GM23338 (cell line): ENCODE measurements at regions not wholly inside any gene's neighbourhood (a gene's known extent, or its start where the extent isn't known, plus 50 kb on each side); places are given as distances from the start of the nearest gene placed in this dataset.

Experiments used
- ATAC-seq: fragments of 200-7000 bp; cut with Tn5 transposase; 3 replicates; pipeline ENCODE4 v1.9.1; 2020
- DNase-seq: peaks from one replicate; pipeline ENCODE4 v3.0.0-alpha.2; 2015; ENCODE audit warnings: low spot score
- H2AFZ ChIP-seq: fragments of 200-600 bp; sonication (generic); 2 replicates; pipeline ENCODE4 v1.8.0; 2016; ENCODE audit warnings: antibody characterized with exemption, mild to moderate bottlenecking, moderate library complexity
- H3F3A ChIP-seq: fragments of 200-600 bp; sonication (generic); replicated peaks from 2 replicates; pipeline ENCODE4 v1.8.0; 2017; ENCODE audit warnings: antibody characterized with exemption, mixed run types, low read depth
- H3K27ac ChIP-seq: fragments of 200-600 bp; sonication (generic); 2 replicates; pipeline ENCODE4 v1.6.1; 2016; ENCODE audit warnings: low read depth
- H3K27me3 ChIP-seq: fragments of 200-600 bp; sonication (generic); 2 replicates; pipeline ENCODE4 v1.8.0; 2016; ENCODE audit warnings: mild to moderate bottlenecking, mixed run types, moderate library complexity; ENCODE audit not compliant: insufficient read depth
- H3K36me3 ChIP-seq: fragments of 200-600 bp; sonication (generic); 2 replicates; pipeline ENCODE4 v1.8.0; 2016; ENCODE audit warnings: mild to moderate bottlenecking; ENCODE audit not compliant: insufficient read depth
- H3K4me1 ChIP-seq: fragments of 200-600 bp; sonication (generic); 2 replicates; pipeline ENCODE4 v1.8.0; 2016; ENCODE audit warnings: mild to moderate bottlenecking, moderate library complexity; ENCODE audit not compliant: insufficient read depth
- H3K4me2 ChIP-seq: fragments of 200-600 bp; sonication (generic); 2 replicates; pipeline ENCODE4 v1.7.1; 2017; ENCODE audit warnings: mixed run types
- H3K4me3 ChIP-seq: fragments of 200-600 bp; sonication (generic); 2 replicates; pipeline ENCODE4 v1.6.1; 2016; ENCODE audit warnings: mixed run types
- H3K79me2 ChIP-seq: fragments of 200-600 bp; sonication (generic); replicated peaks from 2 replicates; pipeline ENCODE4 v1.8.0; 2017; ENCODE audit warnings: mild to moderate bottlenecking; ENCODE audit not compliant: insufficient read depth
- H3K9me2 ChIP-seq: fragments of 200-600 bp; sonication (generic); 2 replicates; pipeline ENCODE4 v1.8.0; 2017; ENCODE audit not compliant: insufficient read depth
- H4K20me1 ChIP-seq: fragments of 200-600 bp; sonication (generic); replicated peaks from 2 replicates; pipeline ENCODE4 v1.8.0; 2017; ENCODE audit warnings: mild to moderate bottlenecking; ENCODE audit not compliant: insufficient read depth
- H3K27ac Mint-ChIP-seq: 2 replicates; pipeline ENCODE4 v1.8.0; 2020; ENCODE audit warnings: inconsistent platforms, mild to moderate bottlenecking, moderate library complexity, mixed read lengths
- H3K27me3 Mint-ChIP-seq: 3 replicates; pipeline ENCODE4 v1.8.0; 2022; ENCODE audit warnings: low read depth, mild to moderate bottlenecking, moderate library complexity, mixed read lengths, inconsistent platforms; ENCODE audit not compliant: insufficient read depth, poor library complexity
- H3K36me3 Mint-ChIP-seq: 3 replicates; pipeline ENCODE4 v1.8.0; 2021; ENCODE audit warnings: low read depth, mild to moderate bottlenecking, inconsistent platforms, moderate library complexity, mixed read lengths
- H3K4me1 Mint-ChIP-seq: 3 replicates; pipeline ENCODE4 v1.8.0; 2020; ENCODE audit warnings: mild to moderate bottlenecking, inconsistent platforms, mixed read lengths
- H3K4me3 Mint-ChIP-seq: 3 replicates; pipeline ENCODE4 v1.8.0; 2021; ENCODE audit warnings: moderate library complexity, mild to moderate bottlenecking, inconsistent platforms, mixed read lengths
- H3K9me3 Mint-ChIP-seq: 3 replicates; pipeline ENCODE4 v1.8.0; 2020; ENCODE audit warnings: moderate library complexity, mild to moderate bottlenecking, inconsistent platforms, mixed read lengths
- CREB1 ChIP-seq: fragments of 250-450 bp; sonication (Bioruptor Pico); IDR thresholded peaks from 2 replicates; pipeline ENCODE4 v1.5.0; 2020; ENCODE audit warnings: low read depth, mild to moderate bottlenecking, moderate library complexity
- EZH2 ChIP-seq: fragments of 200-600 bp; sonication (generic); IDR thresholded peaks from one replicate; pipeline ENCODE4 v1.8.0; 2017; ENCODE audit warnings: antibody characterized with exemption, mild to moderate bottlenecking, low read depth; ENCODE audit not compliant: unreplicated experiment
- EZH2phosphoT487 ChIP-seq: fragments of 200-600 bp; sonication (generic); IDR thresholded peaks from one replicate; pipeline ENCODE4 v1.8.1; 2018; ENCODE audit warnings: antibody characterized with exemption; ENCODE audit not compliant: unreplicated experiment
- JUNB ChIP-seq: IDR thresholded peaks from one replicate; pipeline ENCODE4 v1.6.1; 2016; ENCODE audit warnings: antibody characterized with exemption; ENCODE audit not compliant: unreplicated experiment
- NANOG ChIP-seq: IDR thresholded peaks from 2 replicates; pipeline ENCODE4 v1.6.1; 2016; ENCODE audit warnings: antibody characterized with exemption, borderline replicate concordance
- POLR2AphosphoS5 ChIP-seq: IDR thresholded peaks from 2 replicates; pipeline ENCODE4 v1.6.1; 2016; ENCODE audit warnings: antibody characterized with exemption, low read depth
- STAT1 ChIP-seq: IDR thresholded peaks from one replicate; pipeline ENCODE4 v1.6.1; 2016; ENCODE audit warnings: antibody characterized with exemption; ENCODE audit not compliant: unreplicated experiment
- ZNF114 ChIP-seq: fragments of 250-450 bp; sonication (Bioruptor Pico); IDR thresholded peaks from 2 replicates; pipeline ENCODE4 v1.5.0; 2020; ENCODE audit warnings: mild to moderate bottlenecking, moderate library complexity
- ZNF331 ChIP-seq: fragments of 250-450 bp; sonication (Bioruptor Pico); IDR thresholded peaks from 2 replicates; pipeline ENCODE4 v1.5.0; 2020; ENCODE audit warnings: low read depth, mild to moderate bottlenecking, moderate library complexity
- TF ChIP-seq, protein P1 (sequence below): fragments of 250-450 bp; sonication (Bioruptor Pico); IDR thresholded peaks from 2 replicates; pipeline ENCODE4 v1.5.0; 2020; ENCODE audit warnings: mild to moderate bottlenecking, moderate library complexity
- TF ChIP-seq, protein P2 (sequence below): IDR thresholded peaks from one replicate; pipeline ENCODE4 v1.6.1; 2018; ENCODE audit warnings: antibody characterized with exemption; ENCODE audit not compliant: unreplicated experiment
- TF ChIP-seq, protein P3 (sequence below), 2 experiments: fragments of 200-600 bp in 1 of 2; sonication (generic) in 1 of 2; conservative IDR thresholded peaks; 2 replicates each; pipeline versions ENCODE4 v1.5.1 to v1.6.1; 2016 to 2017; ENCODE audit warnings: antibody characterized with exemption in 2 of 2, low read depth in 2 of 2, mild to moderate bottlenecking in 2 of 2, moderate library complexity in 1 of 2
- TF ChIP-seq, protein P4 (sequence below): IDR thresholded peaks from 2 replicates; pipeline ENCODE4 v1.6.1; 2016; ENCODE audit warnings: antibody characterized with exemption

DNA sequence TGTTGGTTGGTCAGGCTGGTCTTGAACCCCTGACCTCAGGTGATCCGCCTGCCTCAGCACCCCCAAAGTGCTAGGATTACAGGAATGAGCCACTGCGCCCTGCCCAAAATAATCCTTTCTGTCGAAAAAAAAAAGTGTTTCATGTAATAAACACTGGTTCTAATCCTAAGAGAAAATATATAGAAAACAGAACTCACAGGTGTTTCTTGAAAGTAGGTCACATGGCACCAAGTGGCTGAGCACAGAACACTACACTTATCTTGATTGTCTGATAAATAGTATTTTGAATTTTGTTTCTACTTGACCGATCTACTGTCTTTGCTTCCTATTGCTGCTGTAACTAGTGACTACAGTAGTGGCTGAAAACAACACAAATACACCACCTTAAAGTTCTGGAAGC, 87.6 kb upstream of the SOD1 start:
- H3K4me3 ChIP-seq: no peak overlapping the region
- no peaks in the 10 kb centered on the region for H3K9me2 ChIP-seq
- H3K36me3 ChIP-seq: no peaks in the 10 kb centered on the region; the same call in 1 of the 2 replicates
- H4K20me1 ChIP-seq: no peaks in the 10 kb centered on the region
- Mint-ChIP-seq H3K4me1 (peaks cover 7% of the 10 kb centered on the region), H3K36me3 (no peaks in the 10 kb centered on the region), H3K27me3 (peaks cover 5% of the 10 kb centered on the region), H3K4me3 (no peak overlapping the region), H3K9me3 (peaks cover 7% of the 10 kb centered on the region; the same call in 2 of the 3 replicates), H3K27ac (no peak overlapping the region)
- TF ChIP-seq, protein P1, sequence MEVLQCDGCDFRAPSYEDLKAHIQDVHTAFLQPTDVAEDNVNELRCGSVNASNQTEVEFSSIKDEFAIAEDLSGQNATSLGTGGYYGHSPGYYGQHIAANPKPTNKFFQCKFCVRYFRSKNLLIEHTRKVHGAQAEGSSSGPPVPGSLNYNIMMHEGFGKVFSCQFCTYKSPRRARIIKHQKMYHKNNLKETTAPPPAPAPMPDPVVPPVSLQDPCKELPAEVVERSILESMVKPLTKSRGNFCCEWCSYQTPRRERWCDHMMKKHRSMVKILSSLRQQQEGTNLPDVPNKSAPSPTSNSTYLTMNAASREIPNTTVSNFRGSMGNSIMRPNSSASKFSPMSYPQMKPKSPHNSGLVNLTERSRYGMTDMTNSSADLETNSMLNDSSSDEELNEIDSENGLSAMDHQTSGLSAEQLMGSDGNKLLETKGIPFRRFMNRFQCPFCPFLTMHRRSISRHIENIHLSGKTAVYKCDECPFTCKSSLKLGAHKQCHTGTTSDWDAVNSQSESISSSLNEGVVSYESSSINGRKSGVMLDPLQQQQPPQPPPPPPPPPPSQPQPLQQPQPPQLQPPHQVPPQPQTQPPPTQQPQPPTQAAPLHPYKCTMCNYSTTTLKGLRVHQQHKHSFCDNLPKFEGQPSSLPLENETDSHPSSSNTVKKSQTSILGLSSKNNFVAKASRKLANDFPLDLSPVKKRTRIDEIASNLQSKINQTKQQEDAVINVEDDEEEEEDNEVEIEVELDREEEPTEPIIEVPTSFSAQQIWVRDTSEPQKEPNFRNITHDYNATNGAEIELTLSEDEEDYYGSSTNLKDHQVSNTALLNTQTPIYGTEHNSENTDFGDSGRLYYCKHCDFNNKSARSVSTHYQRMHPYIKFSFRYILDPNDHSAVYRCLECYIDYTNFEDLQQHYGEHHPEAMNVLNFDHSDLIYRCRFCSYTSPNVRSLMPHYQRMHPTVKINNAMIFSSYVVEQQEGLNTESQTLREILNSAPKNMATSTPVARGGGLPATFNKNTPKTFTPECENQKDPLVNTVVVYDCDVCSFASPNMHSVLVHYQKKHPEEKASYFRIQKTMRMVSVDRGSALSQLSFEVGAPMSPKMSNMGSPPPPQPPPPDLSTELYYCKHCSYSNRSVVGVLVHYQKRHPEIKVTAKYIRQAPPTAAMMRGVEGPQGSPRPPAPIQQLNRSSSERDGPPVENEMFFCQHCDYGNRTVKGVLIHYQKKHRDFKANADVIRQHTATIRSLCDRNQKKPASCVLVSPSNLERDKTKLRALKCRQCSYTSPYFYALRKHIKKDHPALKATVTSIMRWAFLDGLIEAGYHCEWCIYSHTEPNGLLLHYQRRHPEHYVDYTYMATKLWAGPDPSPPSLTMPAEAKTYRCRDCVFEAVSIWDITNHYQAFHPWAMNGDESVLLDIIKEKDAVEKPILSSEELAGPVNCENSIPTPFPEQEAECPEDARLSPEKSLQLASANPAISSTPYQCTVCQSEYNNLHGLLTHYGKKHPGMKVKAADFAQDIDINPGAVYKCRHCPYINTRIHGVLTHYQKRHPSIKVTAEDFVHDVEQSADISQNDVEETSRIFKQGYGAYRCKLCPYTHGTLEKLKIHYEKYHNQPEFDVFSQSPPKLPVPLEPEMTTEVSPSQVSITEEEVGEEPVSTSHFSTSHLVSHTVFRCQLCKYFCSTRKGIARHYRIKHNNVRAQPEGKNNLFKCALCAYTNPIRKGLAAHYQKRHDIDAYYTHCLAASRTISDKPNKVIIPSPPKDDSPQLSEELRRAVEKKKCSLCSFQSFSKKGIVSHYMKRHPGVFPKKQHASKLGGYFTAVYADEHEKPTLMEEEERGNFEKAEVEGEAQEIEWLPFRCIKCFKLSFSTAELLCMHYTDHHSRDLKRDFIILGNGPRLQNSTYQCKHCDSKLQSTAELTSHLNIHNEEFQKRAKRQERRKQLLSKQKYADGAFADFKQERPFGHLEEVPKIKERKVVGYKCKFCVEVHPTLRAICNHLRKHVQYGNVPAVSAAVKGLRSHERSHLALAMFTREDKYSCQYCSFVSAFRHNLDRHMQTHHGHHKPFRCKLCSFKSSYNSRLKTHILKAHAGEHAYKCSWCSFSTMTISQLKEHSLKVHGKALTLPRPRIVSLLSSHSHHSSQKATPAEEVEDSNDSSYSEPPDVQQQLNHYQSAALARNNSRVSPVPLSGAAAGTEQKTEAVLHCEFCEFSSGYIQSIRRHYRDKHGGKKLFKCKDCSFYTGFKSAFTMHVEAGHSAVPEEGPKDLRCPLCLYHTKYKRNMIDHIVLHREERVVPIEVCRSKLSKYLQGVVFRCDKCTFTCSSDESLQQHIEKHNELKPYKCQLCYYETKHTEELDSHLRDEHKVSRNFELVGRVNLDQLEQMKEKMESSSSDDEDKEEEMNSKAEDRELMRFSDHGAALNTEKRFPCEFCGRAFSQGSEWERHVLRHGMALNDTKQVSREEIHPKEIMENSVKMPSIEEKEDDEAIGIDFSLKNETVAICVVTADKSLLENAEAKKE (CRISPR knock-in tag): no peak
- TF ChIP-seq ZNF114 (CRISPR knock-in tag): no peak
- TF ChIP-seq CREB1 (CRISPR knock-in tag): no peak
- TF ChIP-seq NANOG: no peak
- TF ChIP-seq JUNB: no peak
- no peak for TF ChIP-seq POLR2AphosphoS5
- TF ChIP-seq STAT1: no peak
- TF ChIP-seq EZH2phosphoT487: no peak
- TF ChIP-seq EZH2: no peak
- no peak for TF ChIP-seq ZNF331 (CRISPR knock-in tag)
- TF ChIP-seq, protein P2, sequence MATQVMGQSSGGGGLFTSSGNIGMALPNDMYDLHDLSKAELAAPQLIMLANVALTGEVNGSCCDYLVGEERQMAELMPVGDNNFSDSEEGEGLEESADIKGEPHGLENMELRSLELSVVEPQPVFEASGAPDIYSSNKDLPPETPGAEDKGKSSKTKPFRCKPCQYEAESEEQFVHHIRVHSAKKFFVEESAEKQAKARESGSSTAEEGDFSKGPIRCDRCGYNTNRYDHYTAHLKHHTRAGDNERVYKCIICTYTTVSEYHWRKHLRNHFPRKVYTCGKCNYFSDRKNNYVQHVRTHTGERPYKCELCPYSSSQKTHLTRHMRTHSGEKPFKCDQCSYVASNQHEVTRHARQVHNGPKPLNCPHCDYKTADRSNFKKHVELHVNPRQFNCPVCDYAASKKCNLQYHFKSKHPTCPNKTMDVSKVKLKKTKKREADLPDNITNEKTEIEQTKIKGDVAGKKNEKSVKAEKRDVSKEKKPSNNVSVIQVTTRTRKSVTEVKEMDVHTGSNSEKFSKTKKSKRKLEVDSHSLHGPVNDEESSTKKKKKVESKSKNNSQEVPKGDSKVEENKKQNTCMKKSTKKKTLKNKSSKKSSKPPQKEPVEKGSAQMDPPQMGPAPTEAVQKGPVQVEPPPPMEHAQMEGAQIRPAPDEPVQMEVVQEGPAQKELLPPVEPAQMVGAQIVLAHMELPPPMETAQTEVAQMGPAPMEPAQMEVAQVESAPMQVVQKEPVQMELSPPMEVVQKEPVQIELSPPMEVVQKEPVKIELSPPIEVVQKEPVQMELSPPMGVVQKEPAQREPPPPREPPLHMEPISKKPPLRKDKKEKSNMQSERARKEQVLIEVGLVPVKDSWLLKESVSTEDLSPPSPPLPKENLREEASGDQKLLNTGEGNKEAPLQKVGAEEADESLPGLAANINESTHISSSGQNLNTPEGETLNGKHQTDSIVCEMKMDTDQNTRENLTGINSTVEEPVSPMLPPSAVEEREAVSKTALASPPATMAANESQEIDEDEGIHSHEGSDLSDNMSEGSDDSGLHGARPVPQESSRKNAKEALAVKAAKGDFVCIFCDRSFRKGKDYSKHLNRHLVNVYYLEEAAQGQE: no peak
- TF ChIP-seq, protein P3, sequence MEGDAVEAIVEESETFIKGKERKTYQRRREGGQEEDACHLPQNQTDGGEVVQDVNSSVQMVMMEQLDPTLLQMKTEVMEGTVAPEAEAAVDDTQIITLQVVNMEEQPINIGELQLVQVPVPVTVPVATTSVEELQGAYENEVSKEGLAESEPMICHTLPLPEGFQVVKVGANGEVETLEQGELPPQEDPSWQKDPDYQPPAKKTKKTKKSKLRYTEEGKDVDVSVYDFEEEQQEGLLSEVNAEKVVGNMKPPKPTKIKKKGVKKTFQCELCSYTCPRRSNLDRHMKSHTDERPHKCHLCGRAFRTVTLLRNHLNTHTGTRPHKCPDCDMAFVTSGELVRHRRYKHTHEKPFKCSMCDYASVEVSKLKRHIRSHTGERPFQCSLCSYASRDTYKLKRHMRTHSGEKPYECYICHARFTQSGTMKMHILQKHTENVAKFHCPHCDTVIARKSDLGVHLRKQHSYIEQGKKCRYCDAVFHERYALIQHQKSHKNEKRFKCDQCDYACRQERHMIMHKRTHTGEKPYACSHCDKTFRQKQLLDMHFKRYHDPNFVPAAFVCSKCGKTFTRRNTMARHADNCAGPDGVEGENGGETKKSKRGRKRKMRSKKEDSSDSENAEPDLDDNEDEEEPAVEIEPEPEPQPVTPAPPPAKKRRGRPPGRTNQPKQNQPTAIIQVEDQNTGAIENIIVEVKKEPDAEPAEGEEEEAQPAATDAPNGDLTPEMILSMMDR (conservative IDR thresholded peaks at IDR 0.05; ENCODE audit: low read depth in 2 of 2): no peak
- TF ChIP-seq, protein P4, sequence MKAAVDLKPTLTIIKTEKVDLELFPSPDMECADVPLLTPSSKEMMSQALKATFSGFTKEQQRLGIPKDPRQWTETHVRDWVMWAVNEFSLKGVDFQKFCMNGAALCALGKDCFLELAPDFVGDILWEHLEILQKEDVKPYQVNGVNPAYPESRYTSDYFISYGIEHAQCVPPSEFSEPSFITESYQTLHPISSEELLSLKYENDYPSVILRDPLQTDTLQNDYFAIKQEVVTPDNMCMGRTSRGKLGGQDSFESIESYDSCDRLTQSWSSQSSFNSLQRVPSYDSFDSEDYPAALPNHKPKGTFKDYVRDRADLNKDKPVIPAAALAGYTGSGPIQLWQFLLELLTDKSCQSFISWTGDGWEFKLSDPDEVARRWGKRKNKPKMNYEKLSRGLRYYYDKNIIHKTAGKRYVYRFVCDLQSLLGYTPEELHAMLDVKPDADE: no peak
- ATAC-seq (no peak), DNase-seq (no peak)
- no peak overlapping the region for H3K27ac ChIP-seq
- no peak overlapping the region for H3K4me2 ChIP-seq
- no peaks in the 10 kb centered on the region for H3K79me2 ChIP-seq
- H2AFZ ChIP-seq: no peak overlapping the region
- H3K27me3 ChIP-seq: no peaks in the 10 kb centered on the region
- H3F3A ChIP-seq: no peaks in the 10 kb centered on the region
- no peaks in the 10 kb centered on the region for H3K4me1 ChIP-seq
